ENCODE measurements at regions not wholly inside any gene's neighbourhood (a gene's known extent, or its start where the extent isn't known, plus 50 kb on each side); places are given as distances from the start of the nearest gene placed in this dataset.
A peak's percentile ranks its signal among the peaks of the same experiment; 100 is the strongest.

- CTCF ChIA-PET (ENCODE audit: low intra/inter-chr PET ratio, low total read pairs) = no interaction called here
- no peak overlapping the region; the same call in 1 of the 2 replicates for H3K4me2 ChIP-seq (ENCODE audit: low read depth, low read length)
- no peaks in the 10 kb centered on the region for H3K4me1 ChIP-seq (ENCODE audit: insufficient read depth, low read length)
- POLR2A ChIA-PET = no interaction called here
- peak; percentile 65 for ATAC-seq
- intact Hi-C loops (cut with micrococcal nuclease; ENCODE audit: unreplicated experiment) = no loop called here
- TF ChIP-seq SOX13 (IDR thresholded peaks at IDR 0.05) (no peak), SOX13 (CRISPR knock-in tag; conservative IDR thresholded peaks at IDR 0.05 in 1 of 2, IDR thresholded peaks at IDR 0.05 in 1 of 2) (no peak), HHEX (CRISPR knock-in tag; IDR thresholded peaks at IDR 0.05) (no peak), MXD4 (CRISPR knock-in tag; IDR thresholded peaks at IDR 0.05) (no peak), ZNF747 (CRISPR knock-in tag; IDR thresholded peaks at IDR 0.05; ENCODE audit: borderline replicate concordance) (no peak), NFIC (IDR thresholded peaks at IDR 0.05; ENCODE audit: low read length) (no peak), ZBTB26 (CRISPR knock-in tag; IDR thresholded peaks at IDR 0.05; ENCODE audit: borderline replicate concordance) (no peak), SMYD3 (CRISPR knock-in tag; IDR thresholded peaks at IDR 0.05) (no peak), DNMT1 (CRISPR knock-in tag; IDR thresholded peaks at IDR 0.05) (no peak), AGO1 (IDR thresholded peaks at IDR 0.05; ENCODE audit: low read depth, low read length, poor library complexity, severe bottlenecking) (no peak), GTF2F1 (IDR thresholded peaks at IDR 0.05; ENCODE audit: low read length) (no peak), ZNF207 (IDR thresholded peaks at IDR 0.05; ENCODE audit: borderline replicate concordance) (no peak), ZNF749 (CRISPR knock-in tag; IDR thresholded peaks at IDR 0.05; ENCODE audit: borderline replicate concordance) (no peak)
- no peak for FAIRE-seq
- no TSS peak for BruUV-seq (replicated peaks)
- H3K9ac ChIP-seq (ENCODE audit: insufficient read depth, low read depth, low read length) = no peak overlapping the region
- in situ Hi-C loops (cut with HindIII; ENCODE audit: extremely low pct_ligation_motif_present, low pct_unique_long_range_greater_than_20kb) = no loop called here
- H3K27me3 ChIP-seq (ENCODE audit: control insufficient read depth in 1 of 2, insufficient read depth in 2 of 2, low read length in 2 of 2) = no peaks in the 10 kb centered on the region; a peak in 1 of 5 replicates
- no peaks in the 10 kb centered on the region for H3K9me3 ChIP-seq (ENCODE audit: low read length)
- no peak overlapping the region for H3K4me3 ChIP-seq (replicated peaks in 1 of 3; ENCODE audit: insufficient read depth in 1 of 3, low read depth in 2 of 3, low read length in 3 of 3)
- H3K27ac ChIP-seq (ENCODE audit: extremely low read length, insufficient read depth, low read length) = no peak overlapping the region
- no peaks in the 10 kb centered on the region for H3K36me3 ChIP-seq (replicated peaks in 1 of 2; ENCODE audit: control insufficient read depth in 1 of 2, insufficient read depth in 2 of 2, low read length in 2 of 2)
- WGBS (ENCODE audit: low lambda C conversion rate) = 29% methylated on average over 3 of the region's 11 CpGs
- no peak for DNase-seq (ENCODE audit: low spot score)
- H3K79me2 ChIP-seq (ENCODE audit: insufficient read depth, low read length) = no peaks in the 10 kb centered on the region
- no peak overlapping the region for H2AFZ ChIP-seq (ENCODE audit: low read length)
- no peaks in the 10 kb centered on the region for H4K20me1 ChIP-seq (ENCODE audit: insufficient read depth, low read length)
Measured at GRCh38 chr1:220462752-220463151, 65.2 kb upstream of the MARK1 start.
